ENCODE measurements at regions not wholly inside any gene's neighbourhood (a gene's known extent, or its start where the extent isn't known, plus 50 kb on each side); places are given as distances from the start of the nearest gene placed in this dataset.

DNA sequence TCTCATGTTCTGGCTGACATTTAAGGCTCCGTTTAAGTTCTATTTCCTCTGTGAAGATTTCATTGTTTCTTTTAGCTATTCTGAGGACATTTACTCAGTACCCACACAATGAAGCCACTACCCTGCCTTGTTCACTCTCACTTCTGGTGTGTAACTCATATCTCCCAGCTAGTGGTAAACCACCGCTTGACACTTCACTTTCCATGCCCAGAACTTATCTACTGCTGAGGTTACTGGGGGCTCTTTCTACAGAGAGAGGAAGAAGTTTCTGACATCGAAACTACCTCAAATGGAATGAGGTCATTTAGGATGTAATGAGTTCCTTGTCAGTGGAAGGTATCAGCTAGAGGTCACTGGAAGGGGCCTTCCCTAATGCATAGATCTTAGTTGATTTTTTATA is 501.5 kb downstream of the DMAC1 start:
- DNase-seq (ENCODE audit: low read depth) = no peak

DNA sequence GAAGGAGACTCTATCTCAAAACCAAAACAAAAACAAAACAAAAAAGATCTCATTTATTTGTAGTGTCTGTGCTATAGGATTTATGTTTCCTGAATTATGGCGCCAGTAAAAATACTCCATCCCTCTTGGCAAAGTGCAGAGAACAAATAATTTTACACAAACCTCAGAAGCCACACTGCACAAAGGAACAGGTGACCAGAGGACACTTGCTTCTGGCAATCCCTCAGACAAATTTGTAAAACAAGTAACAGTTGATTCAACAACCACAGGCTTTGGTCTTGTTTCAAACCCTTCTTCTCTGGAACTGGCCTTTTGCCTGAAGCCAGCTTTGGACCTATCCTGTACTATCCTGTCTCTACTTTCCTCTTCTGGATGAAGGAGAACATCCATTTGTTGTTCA is 502.1 kb downstream of the DMAC1 start:
- no peak for DNase-seq (ENCODE audit: low read depth)

- no peak for DNase-seq (ENCODE audit: low read depth)
These were observed 506.5 kb downstream of the DMAC1 start for GRCh38 chr9:7293091-7293490.

- no peak for DNase-seq (ENCODE audit: low read depth)
These were observed 509.8 kb downstream of the DMAC1 start for GRCh38 chr9:7289773-7290172.

GRCh38 chr9:7287986-7288385 is 511.6 kb downstream of the DMAC1 start:
- DNase-seq (ENCODE audit: low read depth) = no peak

- no peak for DNase-seq (ENCODE audit: low read depth)
These were observed 512.5 kb downstream of the DMAC1 start for GRCh38 chr9:7287065-7287464.

DNA sequence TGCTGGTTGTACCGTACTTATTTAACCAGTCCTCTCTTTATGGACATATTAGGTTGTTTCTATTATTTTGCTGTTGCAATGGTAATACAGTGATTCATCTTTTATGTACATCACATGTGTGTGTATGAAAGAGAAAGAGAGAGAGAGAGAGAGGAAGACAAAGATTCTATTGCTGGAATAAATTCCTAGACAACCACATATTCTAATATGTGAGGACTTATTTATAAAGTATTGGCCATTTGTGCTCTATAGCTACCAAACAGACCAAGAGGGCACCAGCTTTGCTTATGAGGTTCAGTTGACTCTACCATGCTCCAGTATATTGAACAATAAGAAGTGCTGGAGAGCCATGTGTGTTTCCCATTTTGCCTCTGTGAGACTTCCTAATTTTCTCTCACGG is 513.5 kb downstream of the DMAC1 start:
- no peak for DNase-seq (ENCODE audit: low read depth)

DNA sequence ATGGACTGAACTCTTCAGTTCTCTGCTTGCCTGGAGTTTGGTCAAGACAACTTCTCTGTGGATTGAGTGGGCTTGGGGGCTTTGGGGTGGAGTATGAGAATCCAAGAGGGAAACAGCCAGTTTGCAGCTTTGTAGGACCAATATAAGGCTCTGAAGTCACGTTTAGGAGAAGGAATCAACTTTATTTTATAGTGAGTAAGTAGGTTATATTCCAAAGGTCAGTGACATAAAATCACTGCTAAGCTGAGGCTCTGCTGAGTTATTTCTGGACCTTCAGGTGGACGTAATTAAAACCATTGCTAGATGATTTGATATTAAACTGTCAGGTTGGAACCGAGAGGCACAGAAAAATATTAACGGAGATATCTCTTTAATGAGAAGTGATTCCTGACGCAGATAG is 514.4 kb downstream of the DMAC1 start:
- no peak for DNase-seq (ENCODE audit: low read depth)

GRCh38 chr9:7284517-7284916 is 515.1 kb downstream of the DMAC1 start:
- no peak for DNase-seq (ENCODE audit: low read depth)

- no peak for DNase-seq (ENCODE audit: low read depth)
These were observed 515.5 kb downstream of the DMAC1 start for GRCh38 chr9:7284117-7284516.

GRCh38 chr9:7273575-7273974 is 515.8 kb downstream of the KDM4C start:
- no peak for DNase-seq (ENCODE audit: low read depth)

GRCh38 chr9:7266911-7267595 is 509.3 kb downstream of the KDM4C start:
- no peak for DNase-seq (ENCODE audit: low read depth)

DNA sequence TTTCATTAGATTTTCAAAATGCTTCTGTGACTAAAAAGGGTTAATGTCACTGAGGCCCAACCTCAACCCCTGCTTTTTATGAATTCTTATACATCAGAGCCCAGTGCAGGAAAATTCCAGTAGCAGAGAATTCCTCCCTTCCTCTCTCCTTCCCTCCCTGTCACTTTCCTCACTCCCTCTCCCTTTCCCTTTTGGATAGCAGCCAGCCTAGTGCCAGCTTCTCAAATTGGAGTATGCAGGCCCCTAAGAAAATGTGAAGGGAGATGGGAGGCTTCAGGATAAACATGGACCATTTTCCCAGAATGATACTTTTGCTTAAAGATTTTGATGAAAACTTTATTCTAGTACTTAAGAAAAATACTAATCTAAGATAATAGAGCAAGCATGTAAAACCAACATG is 507.4 kb downstream of the KDM4C start:
- DNase-seq (ENCODE audit: low read depth) = no peak

DNA sequence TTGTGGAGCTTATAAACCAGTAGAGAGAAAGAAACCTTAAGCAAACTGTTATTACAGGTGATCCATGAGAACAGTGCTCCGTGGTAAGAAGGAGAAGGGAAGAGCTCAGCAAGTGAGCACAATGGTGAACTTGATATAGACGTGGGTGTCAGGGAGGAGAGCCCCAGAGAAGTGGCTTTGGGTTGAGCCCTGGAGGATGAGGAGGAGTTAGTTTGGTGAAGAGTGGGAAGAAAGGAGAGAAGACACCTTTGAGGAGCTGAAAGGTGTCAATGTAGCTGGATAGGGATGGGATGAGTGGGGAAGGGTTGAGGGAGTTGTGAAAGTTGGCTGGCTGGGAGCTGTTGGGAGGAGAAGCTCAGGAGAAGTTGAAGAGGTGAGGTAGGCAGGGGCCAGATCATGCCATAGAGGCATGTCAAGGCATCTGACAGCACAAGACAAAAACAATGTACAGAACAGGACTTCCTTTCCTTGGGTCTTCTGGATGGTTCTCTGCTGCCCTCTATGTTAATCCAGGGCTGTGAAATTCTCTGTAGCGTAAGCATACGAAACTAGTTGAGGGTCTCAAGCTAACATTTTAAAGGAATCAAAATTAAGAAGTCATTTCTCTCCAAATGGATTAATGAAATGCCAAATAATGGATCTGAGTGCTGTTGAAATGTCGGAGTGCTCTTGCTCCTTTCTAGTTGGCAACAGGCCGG is 501.9 kb downstream of the KDM4C start:
- DNase-seq (ENCODE audit: low read depth) = no peak

DNA sequence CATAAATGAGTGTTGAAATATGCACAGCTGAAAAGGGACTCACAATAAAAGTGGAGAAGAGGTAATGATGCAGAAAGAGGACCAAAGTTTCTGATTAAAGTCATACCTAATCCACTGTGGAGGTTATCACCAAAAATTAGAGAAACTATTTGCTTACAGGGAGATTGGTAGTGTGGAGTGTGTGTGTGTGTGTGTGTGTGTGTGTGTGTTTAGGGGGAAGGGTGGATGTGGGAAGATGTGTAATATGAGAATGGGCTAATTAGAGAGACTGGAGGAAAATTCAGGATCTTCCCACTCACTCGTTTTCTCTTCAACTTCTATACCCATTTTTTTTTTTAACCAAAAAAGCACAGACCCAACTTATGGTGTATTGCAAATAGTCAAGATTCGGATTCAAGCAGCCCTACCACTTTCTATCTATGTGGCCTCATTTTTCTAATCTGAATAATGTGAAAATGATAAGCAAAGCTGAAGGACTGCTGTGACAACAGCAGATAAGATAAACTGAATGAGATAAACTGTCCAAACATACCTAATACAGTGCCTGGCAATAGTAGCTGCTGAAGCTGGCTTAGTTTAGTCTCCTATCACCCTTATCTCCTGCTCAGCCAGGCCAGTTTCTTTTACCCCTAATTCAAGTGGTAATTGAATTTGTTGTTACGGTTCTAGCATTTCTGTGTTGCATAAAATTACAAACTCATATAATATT is 501.1 kb downstream of the KDM4C start:
- no peak for DNase-seq (ENCODE audit: low read depth)

GRCh38 chr9:7246917-7247522 is 489.2 kb downstream of the KDM4C start:
- DNase-seq (ENCODE audit: low read depth) = no peak

- no peak for DNase-seq (ENCODE audit: low read depth)
These were observed 488.3 kb downstream of the KDM4C start for GRCh38 chr9:7245976-7246580.

GRCh38 chr9:7243838-7244237 is 486.1 kb downstream of the KDM4C start:
- DNase-seq (ENCODE audit: low read depth) = no peak

- DNase-seq (ENCODE audit: low read depth) = no peak
These were observed 484.4 kb downstream of the KDM4C start for GRCh38 chr9:7242126-7242525.

DNA sequence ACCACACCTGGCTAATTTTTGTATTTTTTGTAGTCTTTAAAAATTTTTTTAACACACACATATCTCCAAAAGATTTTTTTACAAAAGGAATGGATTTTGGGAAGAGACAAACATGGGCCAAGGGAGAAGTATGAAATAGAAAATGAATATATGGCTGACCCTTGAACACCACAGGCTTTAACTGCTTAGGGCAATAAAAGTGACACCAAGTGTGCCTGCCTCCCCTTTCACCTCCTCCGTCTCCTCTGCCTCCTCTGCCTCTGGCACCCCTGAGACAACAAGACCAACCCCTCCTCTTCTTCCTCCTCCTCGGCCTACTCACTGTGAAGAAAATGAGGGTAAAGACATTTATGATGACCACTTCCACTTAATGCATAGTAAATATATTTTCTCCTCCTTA is 483.9 kb downstream of the KDM4C start:
- no peak for DNase-seq (ENCODE audit: low read depth)

GRCh38 chr9:7240569-7241311 is 483.0 kb downstream of the KDM4C start:
- DNase-seq (ENCODE audit: low read depth) = no peak

- DNase-seq (ENCODE audit: low read depth) = no peak
These were observed 481.9 kb downstream of the KDM4C start for GRCh38 chr9:7239708-7240107.
